ENCODE measurements at regions not wholly inside any gene's neighbourhood (a gene's known extent, or its start where the extent isn't known, plus 50 kb on each side); places are given as distances from the start of the nearest gene placed in this dataset.
"Not testable (repeated sequence)": the region's sequence is repeated elsewhere in the genome, so short reads cannot be mapped to it uniquely, and the experiment has no call there.

DNA sequence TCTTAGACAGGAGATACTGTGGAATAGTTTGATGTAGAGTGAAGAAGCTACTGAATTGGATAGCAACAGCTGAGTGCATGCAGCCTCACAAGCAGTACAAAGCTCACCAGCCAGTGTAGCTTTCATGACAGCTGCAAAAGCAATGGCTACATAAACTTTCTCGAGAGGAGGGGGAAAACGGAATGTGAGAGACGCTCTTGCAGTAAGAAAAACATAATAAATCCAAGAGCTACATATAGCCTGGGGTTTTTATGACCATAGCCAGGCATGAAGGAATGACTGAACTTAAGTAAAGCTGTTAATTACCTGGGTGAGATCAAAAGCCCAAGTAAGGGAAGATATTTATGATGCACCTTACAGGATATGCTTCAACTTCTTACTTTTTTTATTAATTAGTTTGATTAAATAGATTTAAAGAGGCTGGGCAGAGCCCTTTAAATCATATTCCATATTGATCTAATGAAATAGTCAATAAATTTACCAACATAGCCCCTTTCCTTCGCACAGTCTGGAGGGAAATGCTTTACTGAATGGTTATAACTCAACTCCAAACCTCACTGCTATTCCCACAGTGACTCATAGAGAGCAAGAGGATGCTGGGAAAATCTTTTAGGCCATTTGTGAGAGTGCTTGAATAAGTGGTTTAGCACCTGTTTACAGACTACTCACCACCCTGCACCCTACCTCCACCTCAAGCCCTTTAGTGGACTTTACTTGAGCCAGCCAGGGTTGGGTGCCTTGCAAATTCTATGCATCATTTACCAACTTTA lies 407.2 kb upstream of the CLINT1 start:
- DNase-seq (ENCODE audit: low read depth in 2 of 2) = no peak

DNA sequence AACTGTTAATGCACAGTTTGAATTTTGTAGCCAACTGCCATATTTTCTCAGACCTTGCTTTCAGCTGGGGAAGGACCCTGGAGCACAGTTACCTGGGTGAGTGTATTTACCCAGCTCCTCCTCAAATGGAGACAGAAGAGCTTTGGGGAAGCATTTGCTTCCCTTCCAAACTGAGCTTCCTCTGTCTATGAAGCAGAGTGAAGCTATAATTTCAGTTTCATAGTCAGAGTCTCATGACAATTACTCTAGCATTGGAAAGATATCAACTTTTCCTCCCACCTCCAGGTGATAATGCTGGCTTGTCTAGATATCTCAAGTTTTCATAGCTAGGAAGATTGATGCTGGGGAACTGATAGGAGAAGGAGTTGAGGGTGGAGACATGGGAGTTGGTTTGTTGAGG lies 406.4 kb upstream of the CLINT1 start:
- DNase-seq (ENCODE audit: low read depth in 2 of 2) = no peak

DNA sequence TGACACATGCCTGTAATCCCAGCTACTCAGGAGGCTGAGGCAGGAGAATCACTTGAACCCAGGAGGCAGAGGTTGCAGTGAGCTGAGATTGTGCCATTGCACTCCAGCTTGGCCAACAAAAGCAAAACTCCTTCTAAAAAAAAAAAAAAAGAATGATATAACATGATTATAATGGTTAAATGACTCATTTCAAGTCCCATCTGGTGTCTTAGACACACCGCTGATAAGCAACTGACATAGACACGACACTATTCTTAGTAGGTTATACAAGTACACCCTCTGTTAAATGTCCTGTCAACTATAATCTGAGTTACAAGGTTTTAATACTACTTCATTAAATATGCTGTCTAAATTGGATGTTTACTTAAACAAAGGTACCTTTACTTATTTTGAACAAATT lies 405.3 kb upstream of the CLINT1 start:
- no peak for DNase-seq (ENCODE audit: low read depth in 2 of 2)

DNA sequence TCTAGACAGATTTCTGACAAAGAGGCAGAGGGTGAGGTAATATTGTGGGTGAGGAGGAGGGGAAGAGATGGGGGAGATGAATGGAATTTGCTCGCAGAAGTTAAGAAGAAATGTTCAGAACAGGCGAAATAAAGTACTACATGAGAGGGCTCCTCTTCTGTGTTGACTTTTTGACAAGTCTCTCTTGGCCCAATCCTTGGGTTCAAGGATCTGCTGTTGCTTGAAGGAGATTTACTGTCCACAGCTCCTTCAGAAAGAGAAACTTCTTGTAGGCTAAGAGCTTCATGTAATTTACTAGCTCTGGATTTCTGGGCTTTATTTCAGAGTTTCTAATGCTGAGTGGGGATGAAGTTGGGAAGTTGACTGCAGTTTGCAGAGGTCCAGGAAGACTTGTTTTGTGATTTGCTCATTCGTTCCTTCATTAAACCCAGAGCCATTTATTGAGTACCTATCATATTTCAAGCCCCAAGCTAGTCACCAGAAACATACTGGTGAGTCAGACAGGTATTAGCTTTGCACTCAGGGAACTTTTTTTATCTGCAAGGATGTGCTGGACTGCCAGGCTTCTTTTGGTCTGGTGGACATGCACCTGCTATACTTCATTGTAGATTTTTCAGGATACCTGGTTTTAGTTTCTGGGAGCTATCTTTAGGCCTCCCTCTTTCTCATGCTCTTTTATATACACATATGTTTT lies 402.9 kb upstream of the CLINT1 start:
- DNase-seq (ENCODE audit: low read depth in 2 of 2) = no peak

DNA sequence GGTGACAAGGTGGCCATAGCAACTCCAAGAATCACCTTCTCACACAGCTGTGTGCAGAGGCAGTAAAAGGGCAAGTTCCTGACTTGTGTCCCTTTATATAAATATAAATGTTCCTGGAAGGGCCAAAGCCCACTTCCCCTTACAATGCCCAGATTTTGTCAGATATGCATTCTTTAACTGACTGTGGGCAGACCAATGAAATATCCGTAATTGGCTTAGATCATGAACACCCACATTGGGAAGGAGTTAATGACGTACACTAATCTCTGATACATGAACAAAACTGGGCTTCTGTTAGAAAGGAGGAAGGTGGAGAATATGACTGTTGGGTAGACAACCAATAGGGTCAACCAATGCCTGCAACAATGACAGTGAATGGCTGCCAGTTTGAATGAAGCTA lies 397.2 kb upstream of the CLINT1 start:
- no peak for DNase-seq (ENCODE audit: low read depth in 2 of 2)

DNA sequence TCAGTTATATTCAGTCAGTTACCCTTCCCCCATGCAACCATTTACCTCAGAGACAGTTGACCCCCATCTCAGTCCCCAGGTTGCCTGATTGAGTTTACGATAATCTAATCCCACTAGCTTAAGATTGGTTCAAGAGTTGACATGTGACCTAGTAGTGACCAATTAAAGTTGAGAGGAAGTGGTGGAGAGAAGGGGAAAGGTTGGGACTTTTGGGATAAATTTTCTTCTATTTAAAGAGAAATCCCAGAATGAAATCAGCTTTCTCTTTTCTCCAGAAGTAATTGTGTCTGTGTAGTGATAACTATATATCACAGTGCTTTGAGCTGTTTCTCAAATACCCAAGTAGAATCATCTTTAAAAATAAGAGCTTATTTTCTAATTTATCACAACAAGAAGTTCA lies 396.7 kb upstream of the CLINT1 start:
- DNase-seq (ENCODE audit: low read depth in 2 of 2) = no peak

DNA sequence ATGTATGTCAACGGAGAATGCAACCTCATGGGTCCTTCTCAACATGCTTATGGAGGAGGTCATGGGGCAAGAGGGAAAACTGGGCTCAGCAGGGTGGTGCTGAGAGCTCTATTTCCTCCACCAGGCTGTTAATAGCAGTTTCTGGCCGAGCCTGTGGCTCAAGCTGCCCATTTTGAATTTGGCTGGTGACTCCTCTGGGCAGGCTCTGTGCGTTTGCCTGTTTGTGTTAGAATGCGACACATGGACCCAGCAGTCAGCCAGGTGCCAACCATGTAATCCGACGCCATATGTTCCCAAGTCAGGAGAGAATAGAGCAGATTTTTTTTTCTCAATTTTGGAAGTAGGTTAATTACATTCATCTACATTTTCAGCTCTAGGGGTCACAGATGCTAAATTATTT lies 387.7 kb upstream of the CLINT1 start:
- no peak for DNase-seq (ENCODE audit: low read depth in 2 of 2)

DNA sequence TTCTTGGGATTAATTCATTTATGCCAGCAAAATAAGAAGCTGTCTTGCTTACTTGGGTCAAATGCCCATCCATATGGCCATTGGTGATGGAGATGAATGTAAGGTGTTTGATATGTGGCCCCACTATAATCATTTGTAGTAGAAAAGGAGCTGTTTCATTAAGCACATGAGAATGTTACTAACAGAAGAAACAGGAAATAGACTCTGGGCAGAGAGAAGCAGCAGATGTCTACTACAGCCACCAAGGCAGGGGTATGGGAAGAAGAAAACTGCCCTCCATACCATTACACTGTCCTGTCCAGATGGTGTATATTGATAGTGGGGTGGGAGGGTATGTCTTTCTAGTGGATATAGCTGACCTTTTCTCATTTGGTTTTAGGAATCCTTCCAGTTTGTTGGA lies 386.6 kb upstream of the CLINT1 start:
- DNase-seq (ENCODE audit: low read depth in 2 of 2) = no peak

DNA sequence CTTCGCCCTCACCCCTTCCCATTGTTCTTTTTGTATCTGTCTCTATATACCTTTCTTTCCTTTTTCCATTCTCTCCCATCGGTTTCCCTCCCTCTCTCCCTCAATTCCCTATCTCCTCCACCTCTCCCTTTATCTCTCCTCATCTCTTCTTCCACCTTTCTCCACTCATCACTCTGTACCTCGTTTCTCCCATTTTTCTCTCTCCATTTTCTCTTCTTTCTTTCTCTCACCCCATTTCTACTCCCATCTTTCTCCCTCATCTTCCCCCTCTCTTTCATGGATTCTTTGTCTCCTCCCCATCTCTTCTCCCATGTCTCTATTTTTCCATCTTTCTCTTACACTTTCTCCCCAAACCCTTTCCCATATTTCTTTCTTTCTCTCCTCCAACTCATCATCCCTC lies 385.9 kb upstream of the CLINT1 start:
- DNase-seq (ENCODE audit: low read depth in 2 of 2) = no peak

DNA sequence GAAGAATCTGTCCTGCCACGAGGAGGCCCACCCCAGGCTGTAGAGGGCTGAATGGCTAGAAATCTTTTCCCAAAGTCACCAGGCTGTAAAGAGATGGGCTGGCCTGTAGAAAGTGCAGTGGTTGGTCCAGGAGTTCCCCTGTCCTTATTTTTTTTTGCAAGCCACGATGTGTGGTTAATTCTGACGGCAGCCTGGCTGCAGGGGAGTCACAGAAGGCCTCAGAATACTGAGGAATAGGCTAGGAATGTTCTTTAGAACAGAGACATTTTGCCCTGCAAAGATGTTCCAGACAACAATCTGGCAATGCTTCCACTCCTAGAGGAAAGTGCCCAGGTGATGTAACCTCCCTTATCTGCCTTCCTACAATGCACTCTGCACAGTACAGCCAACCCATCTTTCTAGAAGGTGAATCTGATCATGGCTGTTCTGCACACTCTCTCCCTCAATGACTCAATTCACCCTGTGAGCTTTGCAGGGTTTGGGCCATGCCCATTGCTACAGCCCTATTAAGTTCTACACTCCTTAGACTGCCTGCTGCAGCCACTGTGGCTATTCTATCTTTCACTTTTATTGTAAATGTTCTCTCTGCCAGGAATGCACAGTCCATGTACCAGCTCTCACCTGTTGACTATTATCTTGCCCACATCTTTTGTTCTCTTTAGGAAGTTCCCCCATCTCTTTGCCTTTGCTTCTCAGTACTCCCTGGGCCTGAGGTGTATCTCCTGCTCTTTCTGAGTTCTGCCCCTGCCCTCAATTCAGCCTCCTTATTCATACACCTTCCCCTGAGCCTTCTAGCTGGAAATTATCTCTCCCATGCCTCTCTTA lies 377.8 kb upstream of the CLINT1 start:
- no peak for DNase-seq (ENCODE audit: low read depth in 2 of 2)

DNA sequence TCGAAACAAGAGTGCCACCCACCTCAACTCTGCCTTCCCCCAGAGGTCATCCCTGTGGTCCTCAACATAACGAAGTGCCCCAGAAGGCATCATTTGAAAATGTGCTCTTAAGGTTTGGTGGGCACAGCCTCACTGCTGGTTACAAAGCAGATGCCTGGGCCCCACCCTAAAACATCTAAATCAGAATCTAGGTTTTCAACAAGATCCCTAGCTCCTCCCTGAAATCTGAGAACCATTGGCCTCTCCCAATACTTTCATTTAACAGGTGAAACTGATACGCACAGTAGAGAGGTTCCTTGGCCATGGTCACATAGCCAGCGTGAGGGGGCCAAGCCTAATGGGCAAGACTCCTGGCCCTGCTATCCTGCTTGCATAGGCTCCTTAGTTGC lies 376.2 kb upstream of the CLINT1 start:
- no peak for DNase-seq (ENCODE audit: low read depth in 2 of 2)

DNA sequence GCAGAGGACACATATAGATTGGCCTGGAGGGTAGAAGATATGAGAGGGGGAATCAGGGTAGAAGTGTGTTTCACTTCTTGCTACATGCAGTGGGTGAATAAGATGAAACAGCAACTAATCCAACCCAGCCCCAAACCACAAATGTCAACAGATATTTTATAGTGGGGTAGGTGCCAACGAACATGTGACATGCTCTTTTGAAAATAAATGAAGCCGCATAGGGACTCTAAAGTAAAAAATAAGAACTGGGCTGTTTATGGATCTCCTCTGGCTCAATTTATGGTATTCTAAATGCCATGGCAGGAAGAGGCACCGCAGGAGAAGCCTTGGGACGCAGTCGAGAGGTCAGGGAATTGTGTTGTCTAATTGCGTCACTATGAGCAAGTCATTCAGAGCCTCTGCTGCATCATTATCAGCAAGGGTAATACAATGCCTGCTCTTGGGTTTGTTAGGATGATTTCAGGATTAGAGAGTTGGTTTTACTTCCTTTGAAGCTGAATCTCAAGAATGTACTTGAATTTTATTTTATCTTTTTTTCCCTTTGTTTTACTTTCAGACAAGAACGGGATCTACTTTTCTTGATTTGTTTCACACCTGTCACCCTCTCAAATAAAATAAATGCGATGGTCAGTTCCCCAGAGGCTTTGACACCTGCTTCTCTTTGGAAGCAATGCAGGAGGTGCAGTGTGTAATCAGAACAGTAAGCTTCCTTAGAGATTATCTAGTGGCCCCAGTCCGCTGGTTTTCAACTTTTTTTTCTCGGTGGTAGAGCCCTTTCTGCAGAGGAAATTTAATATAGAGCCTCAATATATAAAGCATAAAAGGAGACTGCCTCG lies 375.6 kb upstream of the CLINT1 start:
- no peak for DNase-seq (ENCODE audit: low read depth in 2 of 2)

DNA sequence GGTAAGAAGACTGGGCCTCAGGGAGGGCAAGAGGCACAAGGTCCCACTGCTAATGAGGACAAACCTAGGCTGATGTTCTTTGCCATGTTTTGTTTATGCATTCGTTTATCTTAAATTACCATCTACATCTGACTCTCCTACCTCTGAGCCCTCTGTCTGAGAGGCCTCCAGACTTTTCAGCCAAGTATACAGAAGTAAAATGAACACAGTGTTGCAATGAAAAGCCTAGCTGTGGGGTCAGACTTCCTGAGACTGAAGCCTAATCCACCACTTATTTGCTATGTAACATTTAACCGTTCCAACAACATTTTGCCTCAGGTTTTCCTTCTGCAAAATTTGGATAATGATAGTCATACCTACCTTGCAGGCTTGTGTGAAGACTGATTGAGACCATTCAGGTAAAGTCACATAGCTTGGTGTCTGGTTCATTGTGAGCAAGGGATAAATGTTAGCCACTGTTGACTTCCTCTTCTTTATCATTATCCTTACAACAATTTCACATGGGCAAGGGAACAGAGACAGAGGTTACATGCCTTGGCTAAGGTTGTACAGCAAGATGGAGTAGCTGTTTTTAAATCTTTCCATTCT lies 374.9 kb upstream of the CLINT1 start:
- DNase-seq (ENCODE audit: low read depth in 2 of 2) = no peak

DNA sequence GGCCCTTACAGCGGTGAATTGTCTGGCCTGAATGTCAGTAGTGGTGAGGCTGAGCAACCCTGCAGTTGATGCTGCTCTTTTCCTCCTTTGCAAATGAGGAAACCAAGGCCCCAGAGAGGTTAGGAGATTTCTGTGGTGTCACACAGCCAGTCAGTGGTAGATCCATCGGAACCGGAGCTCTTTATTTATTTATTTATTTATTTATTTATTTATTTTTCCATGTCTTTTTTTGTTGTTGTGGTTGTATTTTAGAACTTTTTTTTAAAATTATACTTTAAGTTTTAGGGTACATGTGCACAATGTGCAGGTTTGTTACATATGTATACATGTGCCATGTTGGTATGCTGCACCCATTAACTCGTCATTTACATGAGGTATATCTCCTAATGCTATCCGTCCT lies 368.4 kb upstream of the CLINT1 start:
- DNase-seq (ENCODE audit: low read depth in 2 of 2) = not testable (repeated sequence)

DNA sequence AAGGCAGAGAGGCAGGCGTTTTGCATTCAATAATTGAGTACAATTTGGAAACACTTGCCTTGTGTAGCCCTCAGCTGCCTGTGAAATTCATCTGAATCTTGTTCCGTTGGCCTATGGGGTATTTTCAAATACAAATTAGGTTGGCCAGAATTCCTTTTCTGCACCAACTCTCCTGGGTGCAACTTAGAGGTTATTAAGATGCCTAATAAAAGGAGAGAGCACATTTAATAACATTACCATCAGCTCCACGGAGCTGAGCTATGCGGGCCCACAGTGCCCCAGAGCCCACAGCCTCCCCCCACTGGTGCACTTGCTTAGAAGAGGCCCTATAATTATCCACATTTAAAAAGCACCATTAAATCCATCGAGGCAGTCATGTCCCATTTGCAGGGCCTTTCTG lies 367.6 kb upstream of the CLINT1 start:
- no peak for DNase-seq (ENCODE audit: low read depth in 2 of 2)

DNA sequence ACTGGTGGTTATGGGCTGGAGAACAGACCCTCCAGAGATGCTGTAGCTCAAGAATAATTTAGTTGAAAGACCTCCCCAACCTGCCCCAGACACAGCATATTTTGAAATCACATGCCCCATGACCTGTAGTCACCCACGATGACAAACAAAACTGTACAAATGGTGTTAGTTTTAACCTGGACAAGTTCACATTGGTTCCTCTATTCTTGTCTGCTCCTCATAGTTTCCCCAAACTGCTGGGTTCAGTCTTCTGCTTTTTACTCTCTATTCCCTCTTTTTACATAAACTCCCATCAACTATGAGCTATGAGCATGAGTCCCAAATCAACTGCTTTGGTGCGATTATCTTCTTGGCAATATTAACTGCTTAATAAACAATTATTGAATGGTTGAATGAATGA lies 365.3 kb upstream of the CLINT1 start:
- DNase-seq (ENCODE audit: low read depth in 2 of 2) = no peak

DNA sequence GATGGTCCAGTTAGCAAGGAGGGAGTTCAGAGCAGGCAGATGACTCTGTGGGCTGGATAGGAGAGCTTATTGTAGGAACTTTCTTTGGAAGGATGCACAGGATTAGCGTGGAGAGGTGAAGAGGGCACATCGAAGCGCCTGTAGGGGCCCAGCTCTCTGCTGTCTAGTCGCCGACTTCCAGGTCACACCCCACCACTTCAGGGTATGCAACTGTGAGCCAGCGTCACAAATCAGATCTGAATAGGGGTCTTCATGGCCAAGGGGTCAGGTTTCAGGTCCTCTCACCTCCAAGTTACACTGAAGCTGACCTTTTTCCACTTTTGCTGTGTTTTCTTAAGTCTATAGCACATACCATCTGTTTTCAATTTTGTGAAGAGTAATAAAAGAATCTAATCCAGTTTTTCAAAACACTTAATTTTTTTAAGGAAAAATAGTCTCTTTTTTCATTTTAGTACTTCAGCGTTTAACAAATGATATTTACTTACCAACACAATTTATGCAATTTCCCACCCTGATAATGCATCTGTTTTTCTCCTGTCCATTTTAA lies 364.2 kb upstream of the CLINT1 start:
- DNase-seq (ENCODE audit: low read depth in 2 of 2) = no peak

DNA sequence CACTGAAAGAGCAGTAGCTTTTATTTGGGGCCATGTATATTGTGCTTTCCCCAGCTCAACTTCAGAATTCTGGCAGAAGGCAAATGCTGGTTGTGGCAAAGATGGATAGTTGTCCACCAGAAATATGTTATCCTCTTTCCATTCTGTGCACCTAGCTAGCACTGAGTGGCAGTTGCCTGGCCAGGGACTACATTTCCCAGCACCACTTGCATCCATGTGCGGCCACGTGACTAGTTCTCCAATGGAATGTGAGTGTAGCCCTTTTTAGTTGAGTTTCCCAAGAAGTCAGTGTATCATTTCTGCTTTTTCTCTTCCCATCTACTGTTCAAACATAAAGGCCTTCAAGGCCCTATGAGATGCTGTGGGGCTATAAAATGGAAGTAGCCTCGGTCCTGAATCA lies 354.0 kb upstream of the CLINT1 start:
- no peak for DNase-seq (ENCODE audit: low read depth in 2 of 2)

DNA sequence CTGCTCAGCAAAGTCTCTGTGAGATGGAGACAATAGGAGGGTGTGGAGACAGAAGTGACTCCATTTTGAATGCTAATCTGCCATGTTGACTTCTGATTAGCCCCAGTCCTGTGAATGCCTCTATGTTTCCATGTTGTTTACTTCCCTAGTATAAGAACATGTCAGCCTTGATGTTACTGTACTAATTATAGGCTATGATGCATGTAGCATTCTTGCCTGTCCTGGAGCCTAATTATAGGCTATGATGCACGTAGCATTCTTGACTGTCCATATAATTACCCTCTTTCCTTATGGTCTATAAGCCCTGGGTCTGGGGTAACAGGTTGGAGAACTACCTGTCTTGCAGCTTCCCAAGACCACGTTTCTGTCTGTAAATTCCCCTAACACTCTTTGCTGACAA lies 353.3 kb upstream of the CLINT1 start:
- DNase-seq (ENCODE audit: low read depth in 2 of 2) = no peak

DNA sequence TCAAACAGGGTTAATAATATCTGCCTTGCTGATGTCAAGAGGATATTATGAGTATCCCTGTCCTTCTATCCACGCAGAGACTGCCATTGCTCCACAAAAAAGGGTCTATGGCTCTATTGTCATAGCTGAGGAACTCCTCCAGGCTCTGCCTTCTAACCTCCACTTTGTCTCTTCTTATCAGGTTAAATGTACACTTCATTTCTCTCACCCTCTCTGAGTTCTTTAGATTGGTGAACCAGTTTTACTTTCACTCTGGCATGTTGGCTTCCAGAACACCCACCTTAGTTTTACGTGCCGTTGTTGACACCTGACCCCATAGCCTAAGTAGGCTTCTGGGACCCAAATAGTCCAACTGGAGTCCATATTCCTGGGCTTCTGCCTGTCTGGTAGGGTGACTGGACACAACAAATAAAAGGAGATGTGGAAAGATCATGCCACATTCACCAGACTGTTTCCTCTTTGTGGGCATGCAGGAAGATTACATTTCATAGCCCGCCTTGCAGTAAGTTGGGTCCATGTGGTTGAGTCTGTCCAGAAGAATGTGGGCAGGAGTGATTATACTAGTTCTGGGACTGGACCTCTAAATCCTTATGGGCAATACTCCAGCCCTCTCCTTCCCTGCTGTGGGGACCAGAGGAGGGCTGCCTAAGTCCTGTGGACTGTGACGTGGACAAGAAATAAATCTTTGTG lies 350.4 kb upstream of the CLINT1 start:
- no peak for DNase-seq (ENCODE audit: low read depth in 2 of 2)

DNA sequence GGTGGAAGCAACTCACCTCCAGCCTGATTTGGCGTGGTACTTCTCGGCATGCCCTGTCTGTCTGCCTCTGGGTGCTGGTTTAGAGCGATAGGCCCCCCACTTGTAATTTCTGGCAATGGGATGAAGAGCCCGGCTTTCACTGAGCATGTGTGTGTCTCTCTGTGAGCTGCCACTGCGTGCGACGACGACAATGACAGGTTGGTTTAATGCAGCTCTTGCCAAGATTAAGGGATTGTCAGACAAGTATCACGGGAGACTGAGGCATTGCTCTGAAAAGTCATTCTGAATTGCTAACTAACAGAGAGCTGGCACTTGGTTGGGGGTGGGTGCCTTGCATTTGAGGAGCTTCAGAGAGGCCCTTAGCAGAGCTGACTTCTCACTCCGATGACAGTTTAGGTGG lies 348.8 kb upstream of the CLINT1 start:
- DNase-seq (ENCODE audit: low read depth in 2 of 2) = no peak
